ENCODE measurements at regions not wholly inside any gene's neighbourhood (a gene's known extent, or its start where the extent isn't known, plus 50 kb on each side); places are given as distances from the start of the nearest gene placed in this dataset.

DNA sequence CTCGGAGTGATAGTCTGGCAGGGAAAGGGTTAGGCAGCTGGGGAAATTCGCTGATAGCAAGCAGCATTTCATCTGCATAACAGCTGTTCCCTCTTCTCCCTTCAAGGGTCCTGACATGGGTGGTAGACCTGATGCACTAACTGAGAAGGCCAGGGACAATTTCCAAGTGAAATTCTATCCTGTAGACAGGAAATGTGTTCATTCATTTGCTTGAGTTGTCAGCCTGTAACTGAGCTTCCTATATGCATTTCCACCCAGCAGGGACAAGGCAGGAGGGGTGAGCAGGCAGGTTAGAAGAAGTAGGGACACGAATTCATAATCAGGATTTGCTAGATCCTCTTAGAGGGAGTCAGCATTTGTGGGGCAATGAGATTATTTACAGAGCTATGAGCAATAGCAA lies 154.3 kb upstream of the NCAM1 start:
- DNase-seq (ENCODE audit: low read depth, low spot score), result no peak
- H3K27me3 Mint-ChIP-seq (ENCODE audit: low read depth), result no peaks in the 10 kb centered on the region
- H3K9me3 Mint-ChIP-seq, result peaks cover 3% of the 10 kb centered on the region
- H3K27ac Mint-ChIP-seq (ENCODE audit: unreplicated experiment), result no peak overlapping the region
- no peak overlapping the region for H3K4me3 Mint-ChIP-seq
- TF ChIP-seq, protein P1, sequence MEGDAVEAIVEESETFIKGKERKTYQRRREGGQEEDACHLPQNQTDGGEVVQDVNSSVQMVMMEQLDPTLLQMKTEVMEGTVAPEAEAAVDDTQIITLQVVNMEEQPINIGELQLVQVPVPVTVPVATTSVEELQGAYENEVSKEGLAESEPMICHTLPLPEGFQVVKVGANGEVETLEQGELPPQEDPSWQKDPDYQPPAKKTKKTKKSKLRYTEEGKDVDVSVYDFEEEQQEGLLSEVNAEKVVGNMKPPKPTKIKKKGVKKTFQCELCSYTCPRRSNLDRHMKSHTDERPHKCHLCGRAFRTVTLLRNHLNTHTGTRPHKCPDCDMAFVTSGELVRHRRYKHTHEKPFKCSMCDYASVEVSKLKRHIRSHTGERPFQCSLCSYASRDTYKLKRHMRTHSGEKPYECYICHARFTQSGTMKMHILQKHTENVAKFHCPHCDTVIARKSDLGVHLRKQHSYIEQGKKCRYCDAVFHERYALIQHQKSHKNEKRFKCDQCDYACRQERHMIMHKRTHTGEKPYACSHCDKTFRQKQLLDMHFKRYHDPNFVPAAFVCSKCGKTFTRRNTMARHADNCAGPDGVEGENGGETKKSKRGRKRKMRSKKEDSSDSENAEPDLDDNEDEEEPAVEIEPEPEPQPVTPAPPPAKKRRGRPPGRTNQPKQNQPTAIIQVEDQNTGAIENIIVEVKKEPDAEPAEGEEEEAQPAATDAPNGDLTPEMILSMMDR (conservative IDR thresholded peaks at IDR 0.05), result no peak
- H3K4me1 Mint-ChIP-seq, result peaks cover 17% of the 10 kb centered on the region
- H3K36me3 Mint-ChIP-seq (ENCODE audit: low read depth), result peaks cover 2% of the 10 kb centered on the region

DNA sequence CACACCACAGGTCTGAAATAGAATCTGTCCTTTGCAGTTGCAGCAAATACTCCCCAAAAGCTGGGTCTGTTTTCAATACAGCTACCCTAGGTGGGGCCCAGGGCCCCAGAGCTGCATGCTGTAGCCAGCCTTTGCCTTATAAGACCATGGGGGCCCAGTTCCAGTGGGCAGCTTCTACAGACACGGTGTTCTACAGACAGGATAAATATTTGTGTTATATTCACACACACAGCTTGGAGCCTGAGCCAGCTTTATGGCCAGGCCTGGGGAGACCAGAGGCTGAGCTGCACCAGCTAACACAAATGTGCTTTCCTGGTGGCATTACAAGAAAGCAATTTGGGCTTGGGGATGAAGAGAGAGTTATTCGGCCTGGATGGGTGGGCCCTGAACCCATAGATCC lies 151.8 kb upstream of the NCAM1 start:
- DNase-seq (ENCODE audit: low read depth, low spot score), result no peak
- H3K27me3 Mint-ChIP-seq (ENCODE audit: low read depth), result no peaks in the 10 kb centered on the region
- H3K9me3 Mint-ChIP-seq, result peaks cover 9% of the 10 kb centered on the region
- TF ChIP-seq, protein P1 (conservative IDR thresholded peaks at IDR 0.05), result no peak
- no peak overlapping the region for H3K4me3 Mint-ChIP-seq
- H3K36me3 Mint-ChIP-seq (ENCODE audit: low read depth), result peaks cover 7% of the 10 kb centered on the region
- H3K4me1 Mint-ChIP-seq, result peaks cover 17% of the 10 kb centered on the region
- H3K27ac Mint-ChIP-seq (ENCODE audit: unreplicated experiment), result no peak overlapping the region

DNA sequence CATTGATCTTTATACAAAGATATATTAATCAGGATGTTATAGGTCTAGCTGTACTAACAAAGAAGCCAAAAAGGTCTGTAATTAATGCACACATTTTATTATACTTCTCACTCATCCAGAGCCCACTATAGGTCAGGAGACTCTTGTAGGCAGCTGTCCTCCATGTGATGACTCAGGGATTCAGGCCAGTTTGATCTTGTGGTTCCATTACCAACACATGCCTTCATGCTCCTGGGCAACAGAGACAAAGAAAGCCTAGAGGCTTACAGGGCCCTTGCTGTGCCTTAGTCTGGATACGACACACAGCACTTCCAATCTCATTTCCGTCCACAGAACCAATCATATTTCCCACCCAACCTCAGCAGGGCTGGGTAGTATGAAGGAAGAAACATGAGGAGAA lies 150.3 kb upstream of the NCAM1 start:
- peaks cover 12% of the 10 kb centered on the region for H3K4me1 Mint-ChIP-seq
- peaks cover 7% of the 10 kb centered on the region for H3K36me3 Mint-ChIP-seq (ENCODE audit: low read depth)
- no peaks in the 10 kb centered on the region for H3K27me3 Mint-ChIP-seq (ENCODE audit: low read depth)
- TF ChIP-seq, protein P1 (conservative IDR thresholded peaks at IDR 0.05), result no peak
- H3K4me3 Mint-ChIP-seq, result no peak overlapping the region
- H3K9me3 Mint-ChIP-seq, result peaks cover 9% of the 10 kb centered on the region
- no peak overlapping the region for H3K27ac Mint-ChIP-seq (ENCODE audit: unreplicated experiment)
- no peak for DNase-seq (ENCODE audit: low read depth, low spot score)

DNA sequence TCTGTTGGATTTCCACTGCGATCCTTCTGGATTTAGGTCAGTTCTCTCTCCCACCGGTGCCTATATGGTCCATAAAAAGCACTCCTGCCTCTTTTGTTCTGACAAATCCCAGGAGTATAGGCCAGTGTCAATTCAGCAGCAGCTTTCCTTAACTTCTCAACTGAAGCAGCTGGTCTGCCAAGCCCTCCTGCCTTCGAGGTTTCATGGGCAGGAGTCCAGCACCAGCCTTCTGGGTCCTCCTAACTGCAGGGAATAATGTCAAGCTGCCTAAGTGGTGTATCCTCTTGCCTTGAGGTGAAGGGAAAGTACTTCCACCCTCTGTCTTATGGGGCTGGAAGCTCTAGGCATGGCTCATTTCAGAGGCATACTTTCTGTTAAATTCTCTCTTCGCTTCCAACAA lies 149.4 kb upstream of the NCAM1 start:
- peaks cover 7% of the 10 kb centered on the region for H3K36me3 Mint-ChIP-seq (ENCODE audit: low read depth)
- TF ChIP-seq, protein P1 (conservative IDR thresholded peaks at IDR 0.05), result no peak
- H3K9me3 Mint-ChIP-seq, result peaks cover 9% of the 10 kb centered on the region
- H3K27ac Mint-ChIP-seq (ENCODE audit: unreplicated experiment), result no peak overlapping the region
- H3K4me1 Mint-ChIP-seq, result peaks cover 8% of the 10 kb centered on the region
- H3K27me3 Mint-ChIP-seq (ENCODE audit: low read depth), result no peaks in the 10 kb centered on the region
- DNase-seq (ENCODE audit: low read depth, low spot score), result no peak
- H3K4me3 Mint-ChIP-seq, result no peak overlapping the region

DNA sequence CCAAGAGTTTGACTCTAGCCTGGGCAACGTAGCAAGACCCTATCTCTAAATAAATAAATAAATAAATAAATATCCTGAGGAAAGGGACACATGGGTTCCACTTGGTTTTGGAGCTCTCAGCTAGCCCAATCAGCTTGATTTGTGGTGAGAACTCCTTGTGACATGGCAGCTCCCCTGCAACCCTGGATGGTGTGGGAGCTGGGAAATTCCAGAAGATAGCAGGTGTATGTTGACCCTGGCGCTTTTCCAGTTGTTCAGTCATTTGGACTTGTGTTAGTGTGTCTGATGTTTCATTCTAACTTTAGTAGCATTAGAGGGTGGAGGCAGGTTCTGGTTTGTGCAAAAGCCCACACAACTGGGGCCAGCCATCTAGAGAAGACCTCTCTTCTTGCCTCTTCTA lies 148.5 kb upstream of the NCAM1 start:
- Mint-ChIP-seq H3K36me3 (ENCODE audit: low read depth) (peaks cover 7% of the 10 kb centered on the region), H3K4me3 (no peak overlapping the region)
- TF ChIP-seq, protein P1 (conservative IDR thresholded peaks at IDR 0.05), result no peak

DNA sequence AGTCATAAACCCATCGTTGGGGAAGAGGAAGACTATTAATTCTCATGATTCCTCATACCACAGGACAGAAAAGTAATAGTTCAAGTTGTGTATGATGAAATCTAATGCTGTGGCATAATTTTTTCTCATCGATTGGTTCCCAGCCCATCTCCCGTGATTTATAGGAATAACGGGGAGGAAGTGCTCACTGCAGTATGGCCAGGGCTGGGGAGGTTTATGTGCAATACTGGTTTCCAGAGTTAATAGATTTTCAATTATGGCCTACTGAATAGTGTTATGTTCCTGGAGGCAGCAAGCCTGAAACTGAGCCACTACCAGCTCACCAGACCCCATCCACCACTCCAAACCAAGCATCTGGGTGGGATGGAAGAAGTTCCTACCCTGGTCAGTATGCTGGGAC lies 147.1 kb upstream of the NCAM1 start:
- DNase-seq (ENCODE audit: low read depth, low spot score), result no peak
- peaks cover 7% of the 10 kb centered on the region for H3K36me3 Mint-ChIP-seq (ENCODE audit: low read depth)
- no peaks in the 10 kb centered on the region for H3K27me3 Mint-ChIP-seq (ENCODE audit: low read depth)
- no peak overlapping the region for H3K27ac Mint-ChIP-seq (ENCODE audit: unreplicated experiment)
- no peaks in the 10 kb centered on the region for H3K4me1 Mint-ChIP-seq
- TF ChIP-seq, protein P1 (conservative IDR thresholded peaks at IDR 0.05), result no peak
- H3K4me3 Mint-ChIP-seq, result no peak overlapping the region
- H3K9me3 Mint-ChIP-seq, result peaks cover 9% of the 10 kb centered on the region

More for the DNA sequence above, 148.5 kb upstream of the NCAM1 start:
- H3K27me3 Mint-ChIP-seq (ENCODE audit: low read depth), result no peaks in the 10 kb centered on the region
- peaks cover 9% of the 10 kb centered on the region for H3K9me3 Mint-ChIP-seq
- no peak overlapping the region for H3K27ac Mint-ChIP-seq (ENCODE audit: unreplicated experiment)
- no peak for DNase-seq (ENCODE audit: low read depth, low spot score)
- no peaks in the 10 kb centered on the region for H3K4me1 Mint-ChIP-seq

Data from neural crest cell (in vitro differentiated cells).